ENCODE measurements at regions not wholly inside any gene's neighbourhood (a gene's known extent, or its start where the extent isn't known, plus 50 kb on each side); places are given as distances from the start of the nearest gene placed in this dataset.

GRCh38 chr6:91694016-91694654 lies 1107.3 kb upstream of the MAP3K7 start:
- DNase-seq (ENCODE audit: low spot score): no peak

- no peak for DNase-seq (ENCODE audit: low spot score)
These were observed 1104.6 kb upstream of the MAP3K7 start for GRCh38 chr6:91691449-91691848.

- DNase-seq (ENCODE audit: low spot score): no peak
These were observed 1096.4 kb upstream of the MAP3K7 start for GRCh38 chr6:91683240-91683639.

- DNase-seq (ENCODE audit: low spot score): no peak
These were observed 1094.4 kb upstream of the MAP3K7 start for GRCh38 chr6:91681296-91681695.

GRCh38 chr6:91678679-91679446 lies 1092.0 kb upstream of the MAP3K7 start:
- no peak for DNase-seq (ENCODE audit: low spot score)

GRCh38 chr6:91672201-91672600 lies 1085.3 kb upstream of the MAP3K7 start:
- DNase-seq (ENCODE audit: low spot score): no peak

- no peak for DNase-seq (ENCODE audit: low spot score)
These were observed 1083.0 kb upstream of the MAP3K7 start for GRCh38 chr6:91669871-91670268.

GRCh38 chr6:91669154-91669870 lies 1082.4 kb upstream of the MAP3K7 start:
- DNase-seq (ENCODE audit: low spot score): no peak

GRCh38 chr6:91667596-91667995 lies 1080.7 kb upstream of the MAP3K7 start:
- no peak for DNase-seq (ENCODE audit: low spot score)

- no peak for DNase-seq (ENCODE audit: low spot score)
These were observed 1077.6 kb upstream of the MAP3K7 start for GRCh38 chr6:91664327-91664959.

GRCh38 chr6:91660893-91661292 lies 1074.0 kb upstream of the MAP3K7 start:
- DNase-seq (ENCODE audit: low spot score): no peak

GRCh38 chr6:91659891-91660290 lies 1073.0 kb upstream of the MAP3K7 start:
- DNase-seq (ENCODE audit: low spot score): no peak

GRCh38 chr6:91654793-91655192 lies 1067.9 kb upstream of the MAP3K7 start:
- no peak for DNase-seq (ENCODE audit: low spot score)

- no peak for DNase-seq (ENCODE audit: low spot score)
These were observed 1067.5 kb upstream of the MAP3K7 start for GRCh38 chr6:91654357-91654756.

- peak; percentile 17 for DNase-seq (ENCODE audit: low spot score)
These were observed 1067.0 kb upstream of the MAP3K7 start for GRCh38 chr6:91653895-91654294.

- no peak for DNase-seq (ENCODE audit: low spot score)
These were observed 1066.3 kb upstream of the MAP3K7 start for GRCh38 chr6:91653076-91653723.

- no peak for DNase-seq (ENCODE audit: low spot score)
These were observed 1059.8 kb upstream of the MAP3K7 start for GRCh38 chr6:91646649-91647048.

- no peak for DNase-seq (ENCODE audit: low spot score)
These were observed 1058.9 kb upstream of the MAP3K7 start for GRCh38 chr6:91645811-91646210.

- no peak for DNase-seq (ENCODE audit: low spot score)
These were observed 1050.3 kb upstream of the MAP3K7 start for GRCh38 chr6:91637217-91637616.

GRCh38 chr6:91634791-91635190 lies 1047.9 kb upstream of the MAP3K7 start:
- no peak for DNase-seq (ENCODE audit: low spot score)

- no peak for DNase-seq (ENCODE audit: low spot score)
These were observed 1046.7 kb upstream of the MAP3K7 start for GRCh38 chr6:91633374-91634111.
